Subcutaneous abdominal adipose tissue (tissue), 5 donors: ENCODE measurements at regions not wholly inside any gene's neighbourhood (a gene's known extent, or its start where the extent isn't known, plus 50 kb on each side); places are given as distances from the start of the nearest gene placed in this dataset.

Source experiments
- H3K27ac ChIP-seq: one replicate; pipeline ENCODE4 v1.7.0; 2013; ENCODE audit warnings: low read depth, mild to moderate bottlenecking, inconsistent platforms, low read length, moderate library complexity
- H3K27me3 ChIP-seq, 5 donors: one replicate each; pipeline ENCODE4 v1.7.0; 2013; ENCODE audit warnings: low read length in 5 of 5, inconsistent platforms in 1 of 5; ENCODE audit not compliant: control insufficient read depth in 5 of 5, insufficient read depth in 4 of 5
- H3K36me3 ChIP-seq, 5 donors: one replicate each; pipeline ENCODE4 v1.7.0; 2013; ENCODE audit warnings: low read length in 5 of 5; ENCODE audit not compliant: control insufficient read depth in 5 of 5, insufficient read depth in 5 of 5
- H3K4me1 ChIP-seq, 5 donors: one replicate each; pipeline ENCODE4 v1.7.0; 2013; ENCODE audit warnings: low read length in 5 of 5, mild to moderate bottlenecking in 3 of 5, moderate library complexity in 1 of 5; ENCODE audit not compliant: control insufficient read depth in 5 of 5, insufficient read depth in 5 of 5
- H3K4me3 ChIP-seq, 5 donors: one replicate each; pipeline ENCODE4 v1.7.0; 2013; ENCODE audit warnings: low read length in 5 of 5, low read depth in 1 of 5
- H3K9ac ChIP-seq, 5 donors: one replicate each; pipeline ENCODE4 v1.7.0; 2013; ENCODE audit warnings: low read length in 5 of 5, mild to moderate bottlenecking in 4 of 5, moderate library complexity in 3 of 5
- H3K9me3 ChIP-seq, 5 donors: one replicate each; pipeline ENCODE4 v1.7.0; 2013; ENCODE audit warnings: low read length in 5 of 5; ENCODE audit not compliant: control insufficient read depth in 5 of 5
- donor health status: healthy.
- donor health status: healthy.
- donor health status: healthy.
- donor health status: healthy.
- donor health status: healthy.

GRCh38 chr1:229022595-229023333, 248.1 kb upstream of the RAB4A start:
- Histone ChIP-seq H3K9ac (no peak overlapping the region), H3K27ac (no peak overlapping the region)

GRCh38 chr1:229023651-229024300, 247.1 kb upstream of the RAB4A start:
- no peaks in the 10 kb centered on the region for H3K9me3 ChIP-seq
- no peak overlapping the region for H3K27ac ChIP-seq
- no peaks in the 10 kb centered on the region for H3K36me3 ChIP-seq
- H3K4me3 ChIP-seq: no peak overlapping the region
- no peak overlapping the region for H3K9ac ChIP-seq
- peaks cover 4 to 36% (median 28%) of the 10 kb centered on the region in 5 donors for H3K4me1 ChIP-seq
- no peaks in the 10 kb centered on the region for H3K27me3 ChIP-seq

More at GRCh38 chr1:229022595-229023333, 248.1 kb upstream of the RAB4A start:
- H3K27me3 ChIP-seq: no peaks in the 10 kb centered on the region
- H3K4me3 ChIP-seq: no peak overlapping the region
- peaks cover 0 to 5% (median 0%) of the 10 kb centered on the region in 5 donors for H3K9me3 ChIP-seq
- H3K36me3 ChIP-seq: no peaks in the 10 kb centered on the region
- peaks cover 4 to 34% (median 27%) of the 10 kb centered on the region in 5 donors for H3K4me1 ChIP-seq

DNA sequence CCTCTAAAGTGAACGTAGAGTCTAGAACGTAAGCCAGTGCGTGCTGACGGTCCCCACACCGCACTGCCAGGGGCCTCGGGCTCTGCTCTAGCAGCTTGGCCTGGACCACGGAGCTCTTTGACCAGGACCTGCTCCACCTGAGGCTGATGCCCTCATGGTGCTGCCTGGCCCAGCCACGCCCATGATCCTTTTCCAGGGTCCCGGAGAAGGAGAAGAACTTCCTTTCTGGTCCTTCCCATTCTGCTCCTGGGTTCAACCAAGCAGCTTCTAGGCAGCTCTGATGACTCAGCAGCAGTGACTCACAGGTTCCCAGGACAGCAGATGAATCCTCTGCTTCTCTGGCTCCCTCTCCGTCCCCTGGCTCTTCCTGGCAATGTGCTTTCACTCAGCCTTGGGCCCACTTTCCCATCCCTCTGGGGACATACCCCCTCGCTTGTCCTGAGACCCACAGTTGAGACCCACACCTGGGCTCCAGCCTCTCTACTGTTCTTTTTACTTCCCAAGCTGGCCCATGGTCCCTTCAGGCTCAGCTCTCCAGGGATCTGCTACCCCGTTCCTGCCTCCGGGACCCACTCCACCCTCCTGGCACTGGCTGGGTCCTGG, 246.3 kb upstream of the RAB4A start:
- H3K9ac ChIP-seq: no peak overlapping the region
- H3K9me3 ChIP-seq: no peaks in the 10 kb centered on the region
- no peaks in the 10 kb centered on the region for H3K27me3 ChIP-seq
- H3K4me3 ChIP-seq: no peak overlapping the region
- peaks cover 4 to 40% (median 34%) of the 10 kb centered on the region in 5 donors for H3K4me1 ChIP-seq
- H3K36me3 ChIP-seq: no peaks in the 10 kb centered on the region
- H3K27ac ChIP-seq: no peak overlapping the region

- Histone ChIP-seq H3K36me3 (no peaks in the 10 kb centered on the region), H3K4me3 (no peak overlapping the region), H3K27ac (no peak overlapping the region), H3K9me3 (no peaks in the 10 kb centered on the region), H3K9ac (no peak overlapping the region), H3K27me3 (no peaks in the 10 kb centered on the region), H3K4me1 (peaks cover 4 to 44% (median 36%) of the 10 kb centered on the region in 5 donors)
Observed at GRCh38 chr1:229025576-229025975, 245.3 kb upstream of the RAB4A start.

GRCh38 chr1:229027158-229027557, 243.8 kb upstream of the RAB4A start:
- no peaks in the 10 kb centered on the region for H3K9me3 ChIP-seq
- H3K27me3 ChIP-seq: no peaks in the 10 kb centered on the region
- no peak overlapping the region for H3K27ac ChIP-seq
- H3K4me3 ChIP-seq: peak overlapping the region in 1 of 5 donors; percentile 45
- H3K9ac ChIP-seq: no peak overlapping the region
- H3K4me1 ChIP-seq: peaks cover 4 to 44% (median 38%) of the 10 kb centered on the region in 5 donors
- H3K36me3 ChIP-seq: no peaks in the 10 kb centered on the region

GRCh38 chr1:229027622-229028182, 243.2 kb upstream of the RAB4A start:
- H3K36me3 ChIP-seq: no peaks in the 10 kb centered on the region
- peaks cover 4 to 50% (median 44%) of the 10 kb centered on the region in 5 donors for H3K4me1 ChIP-seq
- H3K9me3 ChIP-seq: no peaks in the 10 kb centered on the region
- no peak overlapping the region for H3K27ac ChIP-seq
- peak overlapping the region in 2 of 5 donors; percentile 8 to 13 for H3K9ac ChIP-seq
- no peaks in the 10 kb centered on the region for H3K27me3 ChIP-seq
- peak overlapping the region in 2 of 5 donors; percentile 23 to 45 for H3K4me3 ChIP-seq

DNA sequence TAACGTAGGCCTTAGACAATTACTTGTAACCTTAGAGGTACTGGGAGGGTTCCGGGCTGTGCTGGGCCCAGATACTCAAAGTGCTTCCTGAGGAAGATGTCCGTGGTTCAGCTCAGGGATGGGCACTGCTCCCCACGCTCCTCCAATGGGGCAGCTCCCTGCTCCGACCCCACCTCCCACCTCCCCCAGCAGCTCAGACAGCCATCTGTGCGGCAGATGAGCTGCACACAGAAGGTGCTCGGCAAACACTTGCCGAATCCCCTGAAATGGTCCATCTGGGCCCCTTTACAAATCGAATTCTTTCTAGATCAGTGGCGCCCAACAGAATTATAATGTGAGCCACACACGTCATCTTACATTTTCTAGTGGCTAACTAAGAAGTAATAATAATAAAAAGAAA, 242.4 kb upstream of the RAB4A start:
- Histone ChIP-seq H3K27me3 (no peaks in the 10 kb centered on the region), H3K4me1 (peaks cover 4 to 50% (median 44%) of the 10 kb centered on the region in 5 donors), H3K36me3 (no peaks in the 10 kb centered on the region), H3K9ac (no peak overlapping the region), H3K4me3 (no peak overlapping the region), H3K27ac (no peak overlapping the region), H3K9me3 (no peaks in the 10 kb centered on the region)

GRCh38 chr1:229028987-229029878, 241.7 kb upstream of the RAB4A start:
- Histone ChIP-seq H3K9me3 (no peaks in the 10 kb centered on the region), H3K27ac (no peak overlapping the region), H3K36me3 (no peaks in the 10 kb centered on the region), H3K27me3 (no peaks in the 10 kb centered on the region), H3K4me3 (no peak overlapping the region), H3K4me1 (peaks cover 4 to 48% (median 38%) of the 10 kb centered on the region in 5 donors), H3K9ac (no peak overlapping the region)

DNA sequence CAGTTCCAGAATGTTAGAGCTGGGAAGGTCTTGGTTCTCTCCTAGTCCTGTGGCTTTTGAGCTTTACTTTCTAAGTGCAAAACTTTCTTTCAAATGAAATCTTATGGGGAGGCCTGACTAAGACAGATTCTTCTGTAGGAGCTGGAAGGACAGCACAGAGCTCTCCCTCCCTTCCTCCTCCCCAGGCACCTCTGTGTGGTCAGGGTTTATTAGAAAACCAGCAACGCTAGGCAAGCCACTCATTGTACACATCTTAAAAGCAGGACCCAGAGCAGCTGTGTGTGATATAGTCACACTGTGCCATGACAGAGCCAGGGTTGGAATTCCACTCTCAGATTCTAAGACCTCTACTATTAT, 241.1 kb upstream of the RAB4A start:
- H3K27ac ChIP-seq: no peak overlapping the region
- H3K4me3 ChIP-seq: no peak overlapping the region

More for the DNA sequence above, 241.1 kb upstream of the RAB4A start:
- no peak overlapping the region for H3K9ac ChIP-seq
- no peaks in the 10 kb centered on the region for H3K36me3 ChIP-seq
- H3K9me3 ChIP-seq: no peaks in the 10 kb centered on the region
- peaks cover 4 to 41% (median 31%) of the 10 kb centered on the region in 5 donors for H3K4me1 ChIP-seq
- no peaks in the 10 kb centered on the region for H3K27me3 ChIP-seq
